ENCODE measurements at regions not wholly inside any gene's neighbourhood (a gene's known extent, or its start where the extent isn't known, plus 50 kb on each side); places are given as distances from the start of the nearest gene placed in this dataset.

- no peak for TF ChIP-seq CTCF (IDR thresholded peaks at IDR 0.05)
- no peak for TF ChIP-seq POLR2A (IDR thresholded peaks at IDR 0.05)
These were observed 58.0 kb upstream of the KLHL13 start for GRCh38 chrX:118174516-118175098.
